ENCODE measurements at regions not wholly inside any gene's neighbourhood (a gene's known extent, or its start where the extent isn't known, plus 50 kb on each side); places are given as distances from the start of the nearest gene placed in this dataset.

- DNase-seq: no peak
- intact Hi-C loops (cut with DNase I): no loop called here
Measured at GRCh38 chr10:33759191-33759590, 424.7 kb upstream of the NRP1 start.

- intact Hi-C loops (cut with DNase I): no loop called here
- DNase-seq: no peak
Measured at GRCh38 chr10:33758299-33758698, 423.8 kb upstream of the NRP1 start.

DNA sequence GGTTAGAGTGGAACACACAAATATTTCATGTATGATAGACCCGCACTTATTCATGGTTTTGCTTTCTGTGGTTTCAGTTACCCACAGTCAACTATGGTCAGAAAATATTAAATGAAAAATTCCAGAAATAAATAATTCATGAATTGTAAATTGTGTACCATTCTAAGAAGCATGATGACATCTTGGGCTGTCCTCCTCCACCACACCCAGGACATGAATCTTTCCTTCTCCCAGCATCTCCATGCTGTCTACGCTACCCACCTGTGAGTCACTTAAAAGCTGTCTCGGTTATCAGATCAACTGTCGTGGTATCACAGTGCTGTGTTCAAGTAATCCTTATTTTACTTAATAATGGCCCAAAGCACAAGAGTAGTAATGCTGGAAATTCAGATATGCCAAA lies 419.6 kb upstream of the NRP1 start:
- intact Hi-C loops (cut with DNase I): no loop called here
- DNase-seq: no peak

DNA sequence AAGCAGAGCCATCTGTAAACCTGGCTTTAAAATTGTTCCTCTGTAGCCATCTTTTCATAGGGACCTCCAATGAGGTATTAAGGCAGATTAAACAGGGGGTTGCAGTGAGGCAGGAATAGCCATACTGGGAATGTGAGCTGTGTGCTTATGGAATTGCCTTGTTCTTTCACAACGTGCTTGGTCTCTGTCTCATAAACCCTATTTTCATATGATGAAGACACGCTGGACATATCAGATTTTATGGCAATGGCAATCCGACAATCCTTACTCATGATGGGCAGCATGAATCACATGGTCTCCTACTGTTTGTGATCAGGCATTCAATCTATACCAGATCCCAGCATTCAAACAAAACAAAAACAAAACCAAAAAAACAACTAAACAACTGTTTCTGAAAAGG lies 418.9 kb upstream of the NRP1 start:
- no peak for DNase-seq
- intact Hi-C loops (cut with DNase I): no loop called here

- intact Hi-C loops (cut with DNase I): no loop called here
- DNase-seq: no peak
Measured at GRCh38 chr10:33749790-33750189, 415.3 kb upstream of the NRP1 start.

GRCh38 chr10:33749067-33749735 lies 414.7 kb upstream of the NRP1 start:
- DNase-seq: no peak
- intact Hi-C loops (cut with DNase I): no loop called here

DNA sequence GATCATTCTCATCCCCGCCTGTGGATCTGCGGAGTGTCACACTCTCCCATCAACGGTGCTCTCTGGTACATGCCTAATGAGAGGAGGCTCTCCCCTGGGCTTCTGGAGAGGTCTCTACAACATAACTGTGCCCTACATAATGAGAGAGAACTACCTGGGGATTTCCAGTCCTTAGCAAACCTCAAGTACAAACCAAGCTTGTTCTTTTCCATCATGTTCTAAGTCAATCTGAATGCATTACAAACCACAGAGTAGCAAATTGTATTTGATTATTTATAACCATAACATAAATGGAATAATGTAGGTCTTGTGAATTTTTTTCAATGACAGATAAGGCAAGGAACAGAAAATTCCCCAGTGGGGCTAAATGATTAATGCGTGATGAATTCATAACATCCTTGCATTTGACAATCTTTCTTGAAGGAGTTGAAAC lies 412.4 kb upstream of the NRP1 start:
- intact Hi-C loops (cut with DNase I): no loop called here
- DNase-seq: no peak

- intact Hi-C loops (cut with DNase I): no loop called here
Measured at GRCh38 chr10:33746186-33746585, 411.7 kb upstream of the NRP1 start.

GRCh38 chr10:33743429-33743857 lies 409.0 kb upstream of the NRP1 start:
- intact Hi-C loops (cut with DNase I): no loop called here
- DNase-seq: no peak

More at GRCh38 chr10:33746186-33746585, 411.7 kb upstream of the NRP1 start:
- no peak for DNase-seq

DNA sequence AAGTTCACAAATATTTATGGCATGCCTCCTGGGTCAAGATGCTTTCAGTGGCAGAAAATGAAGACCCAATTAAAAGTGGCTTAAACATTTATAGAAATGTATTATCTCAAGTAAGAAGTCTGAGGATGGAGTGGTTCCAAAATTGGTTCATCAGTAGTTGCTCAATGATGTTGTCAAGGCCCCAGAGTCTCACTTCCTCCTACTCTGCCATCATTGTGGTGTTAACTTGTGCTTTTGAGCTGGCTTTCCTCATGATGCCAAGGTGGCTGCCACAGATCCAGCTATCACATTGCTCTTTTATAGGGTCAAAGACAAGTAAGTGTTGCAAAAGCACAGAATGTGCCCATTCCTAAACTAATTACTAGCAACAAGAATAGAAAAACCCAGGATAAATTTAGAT lies 404.6 kb upstream of the NRP1 start:
- intact Hi-C loops (cut with DNase I): no loop called here
- no peak for DNase-seq

GRCh38 chr10:33735464-33735923 lies 401.0 kb upstream of the NRP1 start:
- no peak for DNase-seq
- intact Hi-C loops (cut with DNase I): no loop called here

- no peak for DNase-seq
- intact Hi-C loops (cut with DNase I): no loop called here
Measured at GRCh38 chr10:33734393-33735155, 400.1 kb upstream of the NRP1 start.

GRCh38 chr10:33733058-33733457 lies 398.6 kb upstream of the NRP1 start:
- intact Hi-C loops (cut with DNase I): no loop called here
- no peak for DNase-seq

DNA sequence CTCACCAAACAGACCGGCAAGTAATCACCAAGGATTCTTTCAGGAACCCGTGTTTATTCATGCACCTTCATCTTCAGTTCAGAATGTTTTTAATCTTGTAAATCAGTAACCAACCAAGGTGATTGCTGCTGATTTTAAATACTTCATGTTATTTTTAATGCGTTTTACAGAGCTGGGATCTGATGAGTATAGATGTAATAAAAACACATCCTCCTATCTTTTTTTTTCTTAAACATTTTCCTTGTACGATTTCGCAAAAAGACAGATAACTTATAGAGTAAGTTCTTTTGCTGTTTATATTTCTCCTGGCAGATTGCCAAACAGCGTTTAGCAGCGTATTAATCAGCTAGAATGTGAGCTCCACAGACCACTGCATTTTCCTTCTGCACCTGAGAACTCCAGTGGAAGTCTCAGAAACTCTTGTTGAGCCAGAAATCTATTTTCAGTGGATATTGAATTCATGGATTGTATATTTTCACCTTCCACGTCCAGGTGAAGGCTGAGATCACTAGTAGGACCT lies 397.8 kb upstream of the NRP1 start:
- intact Hi-C loops (cut with DNase I): no loop called here
- no peak for DNase-seq

DNA sequence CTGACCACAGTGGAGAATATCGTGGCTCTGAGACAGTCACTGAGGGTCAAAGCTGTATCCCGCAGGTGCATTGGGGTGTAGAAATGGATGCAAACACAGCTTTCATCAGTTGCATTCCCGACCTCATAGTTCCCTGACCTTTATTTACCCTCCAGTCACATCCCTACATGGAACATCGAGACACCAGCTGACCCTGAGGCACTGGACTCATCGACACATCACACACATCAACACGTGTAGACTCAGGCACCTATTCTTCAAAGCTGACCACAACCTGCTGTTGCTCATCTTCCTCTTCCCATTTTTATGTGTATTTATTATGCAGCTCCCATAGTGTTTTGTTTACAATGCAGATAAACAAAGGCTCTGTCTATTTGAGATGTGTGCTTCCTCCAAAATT lies 396.9 kb upstream of the NRP1 start:
- intact Hi-C loops (cut with DNase I): no loop called here
- no peak for DNase-seq

DNA sequence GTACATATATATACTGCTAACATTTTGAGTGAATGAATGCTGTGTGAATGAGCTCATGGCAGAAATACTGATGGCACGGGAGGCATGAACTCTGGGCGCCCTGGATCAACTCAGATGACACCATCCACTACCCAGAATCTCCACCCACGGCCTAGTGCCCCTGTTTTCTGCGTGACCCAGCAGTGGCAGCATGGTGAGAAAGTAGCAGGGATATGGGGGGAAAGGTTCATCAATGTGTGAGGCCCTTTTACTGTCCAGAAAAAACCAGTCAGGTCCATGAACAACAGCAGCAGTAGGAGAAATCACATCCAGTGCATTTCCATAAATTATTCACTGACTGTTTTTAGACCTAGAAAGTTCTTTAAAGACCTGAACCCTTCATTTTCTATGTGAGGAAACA lies 391.0 kb upstream of the NRP1 start:
- DNase-seq: no peak
- intact Hi-C loops (cut with DNase I): no loop called here

- intact Hi-C loops (cut with DNase I): no loop called here
Measured at GRCh38 chr10:33723181-33723580, 388.7 kb upstream of the NRP1 start.

DNA sequence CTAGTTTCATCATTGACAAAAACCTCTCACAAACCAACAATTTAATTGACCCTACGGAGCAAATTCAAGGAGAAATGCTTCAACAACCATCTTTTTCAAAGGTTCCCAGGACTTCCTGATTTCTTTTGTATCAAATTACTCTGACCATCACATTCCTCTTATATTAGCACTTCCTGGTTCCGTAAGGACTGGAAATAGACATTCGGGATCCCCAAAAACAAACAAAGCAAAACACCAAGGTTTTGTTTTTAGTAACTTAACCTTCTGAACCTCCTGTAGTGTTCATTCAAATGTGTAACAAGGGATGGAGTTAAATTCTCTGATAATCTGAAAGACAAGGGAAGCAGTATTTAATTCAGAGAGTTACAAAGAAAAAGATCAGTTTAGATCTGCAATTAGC lies 387.6 kb upstream of the NRP1 start:
- DNase-seq: no peak
- intact Hi-C loops (cut with DNase I): no loop called here

More at GRCh38 chr10:33723181-33723580, 388.7 kb upstream of the NRP1 start:
- DNase-seq: no peak

DNA sequence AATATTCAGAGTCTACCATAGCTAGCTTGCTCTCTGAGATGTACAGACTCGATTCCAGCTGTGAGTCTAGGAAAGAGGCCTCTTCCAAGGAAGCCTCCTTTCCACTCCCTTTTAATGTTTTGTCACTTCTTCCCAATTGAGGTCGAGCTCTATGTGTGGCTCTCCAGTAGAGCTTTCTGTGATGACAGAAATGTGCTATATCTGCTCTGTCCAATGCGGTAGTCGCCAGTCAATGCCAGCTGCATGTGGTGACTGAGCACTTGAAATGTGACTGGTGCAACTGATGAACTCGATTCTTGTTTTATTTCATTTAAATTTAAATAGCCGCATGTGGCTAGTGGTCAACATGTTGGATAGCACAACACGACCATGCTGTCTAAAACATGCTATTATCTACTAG lies 387.0 kb upstream of the NRP1 start:
- DNase-seq: no peak
- intact Hi-C loops (cut with DNase I): no loop called here

DNA sequence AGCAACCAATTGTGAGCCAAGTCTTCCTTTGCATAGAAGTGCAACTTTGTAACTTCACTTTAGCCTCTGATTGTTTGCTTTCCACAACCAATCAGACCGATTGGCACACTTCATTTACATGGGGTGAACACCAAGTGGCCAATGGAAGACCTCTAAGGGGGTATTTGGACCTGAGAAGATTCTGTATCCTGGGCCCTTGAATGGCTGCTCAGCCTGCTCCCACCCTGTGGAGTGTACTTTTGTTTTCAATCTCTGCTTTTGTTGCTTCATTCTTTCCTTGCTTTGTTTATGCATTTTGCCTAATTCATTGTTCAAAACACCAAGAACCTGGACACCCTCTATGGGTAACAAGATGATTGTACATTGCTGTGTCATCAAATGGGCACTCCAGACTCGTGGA lies 385.7 kb upstream of the NRP1 start:
- intact Hi-C loops (cut with DNase I): no loop called here
- DNase-seq: no peak

GRCh38 chr10:33719005-33719703 lies 384.7 kb upstream of the NRP1 start:
- DNase-seq: no peak
- intact Hi-C loops (cut with DNase I): no loop called here
